DND-41 (cell line): ENCODE measurements at regions not wholly inside any gene's neighbourhood (a gene's known extent, or its start where the extent isn't known, plus 50 kb on each side); places are given as distances from the start of the nearest gene placed in this dataset.

ENCODE experiments used
- EZH2 ChIP-seq: IDR thresholded peaks from 3 replicates; pipeline ENCODE4 v1.6.1; 2012; ENCODE audit warnings: borderline replicate concordance, low read depth, mild to moderate bottlenecking, moderate library complexity, low read length, inconsistent platforms; ENCODE audit not compliant: severe bottlenecking
- TF ChIP-seq, protein P1 (sequence below): IDR thresholded peaks from 2 replicates; pipeline ENCODE4 v1.5.1; 2012; ENCODE audit warnings: borderline replicate concordance, low read length, moderate library complexity, mild to moderate bottlenecking; ENCODE audit not compliant: poor library complexity, severe bottlenecking; ENCODE audit errors: extremely low read depth

- TF ChIP-seq, protein P1, sequence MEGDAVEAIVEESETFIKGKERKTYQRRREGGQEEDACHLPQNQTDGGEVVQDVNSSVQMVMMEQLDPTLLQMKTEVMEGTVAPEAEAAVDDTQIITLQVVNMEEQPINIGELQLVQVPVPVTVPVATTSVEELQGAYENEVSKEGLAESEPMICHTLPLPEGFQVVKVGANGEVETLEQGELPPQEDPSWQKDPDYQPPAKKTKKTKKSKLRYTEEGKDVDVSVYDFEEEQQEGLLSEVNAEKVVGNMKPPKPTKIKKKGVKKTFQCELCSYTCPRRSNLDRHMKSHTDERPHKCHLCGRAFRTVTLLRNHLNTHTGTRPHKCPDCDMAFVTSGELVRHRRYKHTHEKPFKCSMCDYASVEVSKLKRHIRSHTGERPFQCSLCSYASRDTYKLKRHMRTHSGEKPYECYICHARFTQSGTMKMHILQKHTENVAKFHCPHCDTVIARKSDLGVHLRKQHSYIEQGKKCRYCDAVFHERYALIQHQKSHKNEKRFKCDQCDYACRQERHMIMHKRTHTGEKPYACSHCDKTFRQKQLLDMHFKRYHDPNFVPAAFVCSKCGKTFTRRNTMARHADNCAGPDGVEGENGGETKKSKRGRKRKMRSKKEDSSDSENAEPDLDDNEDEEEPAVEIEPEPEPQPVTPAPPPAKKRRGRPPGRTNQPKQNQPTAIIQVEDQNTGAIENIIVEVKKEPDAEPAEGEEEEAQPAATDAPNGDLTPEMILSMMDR = no peak
- TF ChIP-seq EZH2 = no peak
These were observed 154.0 kb downstream of the DICER1 start for GRCh38 chr14:95003099-95003960.
